Stimulated activated CD4-positive, alpha-beta T cell treated with anti-CD3 and anti-CD28 coated beads, Interleukin-15, amount 100 ng/mL, for 48 hours (primary cell): ENCODE measurements at regions not wholly inside any gene's neighbourhood (a gene's known extent, or its start where the extent isn't known, plus 50 kb on each side); places are given as distances from the start of the nearest gene placed in this dataset.

Source experiments
- DNase-seq, 2 donors: peaks; one replicate each; pipeline ENCODE4 v3.0.0-alpha.2; 2020; ENCODE audit warnings: low read depth in 2 of 2

- no peak for DNase-seq
These were observed 54.9 kb upstream of the ITPRID2 start for GRCh38 chr2:181836583-181836982.

- DNase-seq = no peak
These were observed 54.0 kb upstream of the ITPRID2 start for GRCh38 chr2:181837563-181837962.

GRCh38 chr2:181839811-181840210 is 51.7 kb upstream of the ITPRID2 start:
- no peak for DNase-seq

- DNase-seq = no peak
These were observed 50.5 kb upstream of the ITPRID2 start for GRCh38 chr2:181841079-181841478.
